ENCODE measurements at regions not wholly inside any gene's neighbourhood (a gene's known extent, or its start where the extent isn't known, plus 50 kb on each side); places are given as distances from the start of the nearest gene placed in this dataset.
"Not testable (repeated sequence)": the region's sequence is repeated elsewhere in the genome, so short reads cannot be mapped to it uniquely, and the experiment has no call there.

- H3K27me3 ChIP-seq (ENCODE audit: insufficient read depth, insufficient read length), result no peaks in the 10 kb centered on the region
- no peak for DNase-seq (ENCODE audit: low read depth, low spot score)
- no peak overlapping the region for H3K9ac ChIP-seq (ENCODE audit: insufficient read length, low read depth)
- no peaks in the 10 kb centered on the region for H3K9me3 ChIP-seq (ENCODE audit: insufficient read depth, low read length)
- no peaks in the 10 kb centered on the region for H3K36me3 ChIP-seq (ENCODE audit: insufficient read depth, insufficient read length, low read length)
- no peak overlapping the region for H3K4me3 ChIP-seq (ENCODE audit: insufficient read length, low read depth)
- H3K4me1 ChIP-seq (ENCODE audit: insufficient read depth, insufficient read length), result no peaks in the 10 kb centered on the region
- no peak for TF ChIP-seq SUZ12 (IDR thresholded peaks at IDR 0.05; ENCODE audit: extremely low read depth, insufficient read depth, insufficient read length)
- no peak for TF ChIP-seq ZNF274 (IDR thresholded peaks at IDR 0.05; ENCODE audit: low read depth, low read length)
- TF ChIP-seq YY1 (IDR thresholded peaks at IDR 0.05; ENCODE audit: insufficient read depth, insufficient read length), result no peak
These were observed 339.3 kb downstream of the DAD1 start for GRCh38 chr14:22249770-22250169.

GRCh38 chr14:22243971-22244581, 344.9 kb downstream of the DAD1 start:
- Histone ChIP-seq H3K9me3 (ENCODE audit: insufficient read depth, low read length) (no peaks in the 10 kb centered on the region), H3K27me3 (ENCODE audit: insufficient read depth, insufficient read length) (no peaks in the 10 kb centered on the region), H3K4me1 (ENCODE audit: insufficient read depth, insufficient read length) (no peaks in the 10 kb centered on the region), H3K4me3 (ENCODE audit: insufficient read length, low read depth) (no peak overlapping the region), H3K9ac (ENCODE audit: insufficient read length, low read depth) (no peak overlapping the region), H3K36me3 (ENCODE audit: insufficient read depth, insufficient read length, low read length) (no peaks in the 10 kb centered on the region)
- TF ChIP-seq SUZ12 (IDR thresholded peaks at IDR 0.05; ENCODE audit: extremely low read depth, insufficient read depth, insufficient read length) (no peak), ZNF274 (IDR thresholded peaks at IDR 0.05; ENCODE audit: low read depth, low read length) (no peak), YY1 (IDR thresholded peaks at IDR 0.05; ENCODE audit: insufficient read depth, insufficient read length) (no peak)
- no peak for DNase-seq (ENCODE audit: low read depth, low spot score)

- not testable (repeated sequence) for H3K27me3 ChIP-seq (ENCODE audit: insufficient read depth, insufficient read length); H3K9ac ChIP-seq (ENCODE audit: insufficient read length, low read depth); H3K4me1 ChIP-seq (ENCODE audit: insufficient read depth, insufficient read length); H3K36me3 ChIP-seq (ENCODE audit: insufficient read depth, insufficient read length, low read length); DNase-seq (ENCODE audit: low read depth, low spot score); H3K4me3 ChIP-seq (ENCODE audit: insufficient read length, low read depth); H3K9me3 ChIP-seq (ENCODE audit: insufficient read depth, low read length)
These were observed 350.7 kb downstream of the DAD1 start for GRCh38 chr14:22238320-22238719.

- Histone ChIP-seq H3K9ac (ENCODE audit: insufficient read length, low read depth) (no peak overlapping the region), H3K27me3 (ENCODE audit: insufficient read depth, insufficient read length) (no peaks in the 10 kb centered on the region), H3K9me3 (ENCODE audit: insufficient read depth, low read length) (peaks cover 36% of the 10 kb centered on the region), H3K36me3 (ENCODE audit: insufficient read depth, insufficient read length, low read length) (no peaks in the 10 kb centered on the region), H3K4me3 (ENCODE audit: insufficient read length, low read depth) (no peak overlapping the region), H3K4me1 (ENCODE audit: insufficient read depth, insufficient read length) (no peaks in the 10 kb centered on the region)
- no peak for TF ChIP-seq ZNF274 (IDR thresholded peaks at IDR 0.05; ENCODE audit: low read depth, low read length)
- TF ChIP-seq SUZ12 (IDR thresholded peaks at IDR 0.05; ENCODE audit: extremely low read depth, insufficient read depth, insufficient read length), result no peak
- no peak for TF ChIP-seq YY1 (IDR thresholded peaks at IDR 0.05; ENCODE audit: insufficient read depth, insufficient read length)
- no peak for DNase-seq (ENCODE audit: low read depth, low spot score)
These were observed 355.6 kb downstream of the DAD1 start for GRCh38 chr14:22233377-22233776.

- Histone ChIP-seq H3K36me3 (ENCODE audit: insufficient read depth, insufficient read length, low read length) (no peaks in the 10 kb centered on the region), H3K4me3 (ENCODE audit: insufficient read length, low read depth) (no peak overlapping the region), H3K9ac (ENCODE audit: insufficient read length, low read depth) (no peak overlapping the region), H3K4me1 (ENCODE audit: insufficient read depth, insufficient read length) (no peaks in the 10 kb centered on the region), H3K9me3 (ENCODE audit: insufficient read depth, low read length) (peaks cover 36% of the 10 kb centered on the region), H3K27me3 (ENCODE audit: insufficient read depth, insufficient read length) (no peaks in the 10 kb centered on the region)
- no peak for DNase-seq (ENCODE audit: low read depth, low spot score)
- no peak for TF ChIP-seq SUZ12 (IDR thresholded peaks at IDR 0.05; ENCODE audit: extremely low read depth, insufficient read depth, insufficient read length)
- no peak for TF ChIP-seq YY1 (IDR thresholded peaks at IDR 0.05; ENCODE audit: insufficient read depth, insufficient read length)
- no peak for TF ChIP-seq ZNF274 (IDR thresholded peaks at IDR 0.05; ENCODE audit: low read depth, low read length)
These were observed 356.1 kb downstream of the DAD1 start for GRCh38 chr14:22232933-22233332.

GRCh38 chr14:22232486-22232885, 356.5 kb downstream of the DAD1 start:
- no peaks in the 10 kb centered on the region for H3K36me3 ChIP-seq (ENCODE audit: insufficient read depth, insufficient read length, low read length)
- DNase-seq (ENCODE audit: low read depth, low spot score), result peak; percentile 32
- no peak overlapping the region for H3K9ac ChIP-seq (ENCODE audit: insufficient read length, low read depth)
- H3K27me3 ChIP-seq (ENCODE audit: insufficient read depth, insufficient read length), result no peaks in the 10 kb centered on the region
- peaks cover 36% of the 10 kb centered on the region for H3K9me3 ChIP-seq (ENCODE audit: insufficient read depth, low read length)
- no peak overlapping the region for H3K4me3 ChIP-seq (ENCODE audit: insufficient read length, low read depth)
- TF ChIP-seq SUZ12 (IDR thresholded peaks at IDR 0.05; ENCODE audit: extremely low read depth, insufficient read depth, insufficient read length) (no peak), YY1 (IDR thresholded peaks at IDR 0.05; ENCODE audit: insufficient read depth, insufficient read length) (no peak), ZNF274 (IDR thresholded peaks at IDR 0.05; ENCODE audit: low read depth, low read length) (no peak)
- no peaks in the 10 kb centered on the region for H3K4me1 ChIP-seq (ENCODE audit: insufficient read depth, insufficient read length)

GRCh38 chr14:22231018-22231417, 358.0 kb downstream of the DAD1 start:
- DNase-seq (ENCODE audit: low read depth, low spot score), result no peak

More at GRCh38 chr14:22231018-22231417, 358.0 kb downstream of the DAD1 start:
- no peaks in the 10 kb centered on the region for H3K36me3 ChIP-seq (ENCODE audit: insufficient read depth, insufficient read length, low read length)
- no peaks in the 10 kb centered on the region for H3K27me3 ChIP-seq (ENCODE audit: insufficient read depth, insufficient read length)
- H3K9me3 ChIP-seq (ENCODE audit: insufficient read depth, low read length), result peaks cover 36% of the 10 kb centered on the region
- no peak overlapping the region for H3K4me3 ChIP-seq (ENCODE audit: insufficient read length, low read depth)
- TF ChIP-seq ZNF274 (IDR thresholded peaks at IDR 0.05; ENCODE audit: low read depth, low read length), result no peak
- TF ChIP-seq SUZ12 (IDR thresholded peaks at IDR 0.05; ENCODE audit: extremely low read depth, insufficient read depth, insufficient read length), result no peak
- TF ChIP-seq YY1 (IDR thresholded peaks at IDR 0.05; ENCODE audit: insufficient read depth, insufficient read length), result no peak
- no peak overlapping the region for H3K9ac ChIP-seq (ENCODE audit: insufficient read length, low read depth)
- no peaks in the 10 kb centered on the region for H3K4me1 ChIP-seq (ENCODE audit: insufficient read depth, insufficient read length)

All from NT2/D1 (cell line).